Chondrocyte (in vitro differentiated cells): ENCODE measurements at regions not wholly inside any gene's neighbourhood (a gene's known extent, or its start where the extent isn't known, plus 50 kb on each side); places are given as distances from the start of the nearest gene placed in this dataset.

ENCODE experiments used
- DNase-seq: peaks from one replicate; pipeline ENCODE4 v3.0.0; 2021; ENCODE audit warnings: mixed read lengths, low spot score
- H3K27ac Mint-ChIP-seq: one replicate; pipeline ENCODE4 v1.8.0; 2021; ENCODE audit warnings: mild to moderate bottlenecking, moderate library complexity, mixed read lengths; ENCODE audit not compliant: unreplicated experiment
- H3K27me3 Mint-ChIP-seq: 2 replicates; pipeline ENCODE4 v1.8.0; 2021; ENCODE audit warnings: low read depth, mixed read lengths
- H3K36me3 Mint-ChIP-seq: 2 replicates; pipeline ENCODE4 v1.8.0; 2021; ENCODE audit warnings: low read depth, mixed read lengths
- H3K4me1 Mint-ChIP-seq: 2 replicates; pipeline ENCODE4 v1.8.0; 2021; ENCODE audit warnings: low read depth, mild to moderate bottlenecking, mixed read lengths
- H3K4me3 Mint-ChIP-seq: one replicate; pipeline ENCODE4 v1.8.0; 2021; ENCODE audit warnings: mild to moderate bottlenecking, moderate library complexity, mixed read lengths; ENCODE audit not compliant: unreplicated experiment
- H3K9me3 Mint-ChIP-seq: 2 replicates; pipeline ENCODE4 v1.8.0; 2021; ENCODE audit warnings: low read depth, mixed read lengths
- CTCF ChIP-seq: fragments of 200-600 bp; sonication (generic); IDR thresholded peaks from 2 replicates; pipeline ENCODE4 v1.5.0; 2021; ENCODE audit warnings: antibody characterized with exemption, mild to moderate bottlenecking, moderate library complexity

GRCh38 chr15:96390986-96391385 lies 60.5 kb downstream of the NR2F2 start:
- Mint-ChIP-seq H3K36me3 (no peaks in the 10 kb centered on the region), H3K27me3 (no peaks in the 10 kb centered on the region), H3K9me3 (no peaks in the 10 kb centered on the region), H3K4me1 (peaks cover 8% of the 10 kb centered on the region), H3K4me3 (no peak overlapping the region), H3K27ac (no peak overlapping the region)
- no peak for TF ChIP-seq CTCF
- no peak for DNase-seq

- TF ChIP-seq CTCF = no peak
- H3K27ac Mint-ChIP-seq = no peak overlapping the region
- no peaks in the 10 kb centered on the region for H3K27me3 Mint-ChIP-seq
- H3K9me3 Mint-ChIP-seq = no peaks in the 10 kb centered on the region
- no peak for DNase-seq
- no peaks in the 10 kb centered on the region for H3K36me3 Mint-ChIP-seq
- peaks cover 8% of the 10 kb centered on the region for H3K4me1 Mint-ChIP-seq
- no peak overlapping the region for H3K4me3 Mint-ChIP-seq
Measured at GRCh38 chr15:96392380-96393208, 62.1 kb downstream of the NR2F2 start.

GRCh38 chr15:96393209-96393513 lies 62.7 kb downstream of the NR2F2 start:
- H3K36me3 Mint-ChIP-seq = no peaks in the 10 kb centered on the region
- H3K4me1 Mint-ChIP-seq = peaks cover 8% of the 10 kb centered on the region
- H3K4me3 Mint-ChIP-seq = no peak overlapping the region
- no peaks in the 10 kb centered on the region for H3K9me3 Mint-ChIP-seq
- DNase-seq = no peak
- H3K27me3 Mint-ChIP-seq = no peaks in the 10 kb centered on the region
- no peak for TF ChIP-seq CTCF
- H3K27ac Mint-ChIP-seq = no peak overlapping the region

- H3K27ac Mint-ChIP-seq = no peak overlapping the region
- no peak for DNase-seq
- no peak for TF ChIP-seq CTCF
- H3K36me3 Mint-ChIP-seq = no peaks in the 10 kb centered on the region
- H3K9me3 Mint-ChIP-seq = no peaks in the 10 kb centered on the region
- no peak overlapping the region for H3K4me3 Mint-ChIP-seq
- H3K4me1 Mint-ChIP-seq = peaks cover 8% of the 10 kb centered on the region
- no peaks in the 10 kb centered on the region for H3K27me3 Mint-ChIP-seq
Measured at GRCh38 chr15:96395687-96396086, 65.2 kb downstream of the NR2F2 start.

DNA sequence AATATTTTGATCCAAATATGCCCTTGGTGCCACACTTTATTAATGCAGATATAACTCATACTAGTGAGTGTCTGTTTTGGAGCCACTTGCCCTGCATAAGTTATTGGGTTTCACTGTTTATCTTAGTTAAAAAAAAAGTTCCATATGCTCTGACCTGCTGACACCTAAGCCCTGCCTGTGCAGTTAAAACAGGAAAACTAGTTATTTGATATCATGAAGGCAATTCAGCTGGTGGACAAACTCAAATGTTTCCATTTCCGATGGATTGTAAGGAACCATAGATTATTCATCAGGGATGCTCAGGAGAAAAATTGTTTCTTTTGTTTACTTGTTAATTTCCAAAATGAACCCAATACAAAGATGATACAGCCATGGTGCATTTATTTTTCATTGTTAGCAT lies 68.3 kb downstream of the NR2F2 start:
- Mint-ChIP-seq H3K4me1 (no peaks in the 10 kb centered on the region), H3K27me3 (peaks cover 4% of the 10 kb centered on the region), H3K4me3 (no peak overlapping the region), H3K9me3 (no peaks in the 10 kb centered on the region), H3K27ac (no peak overlapping the region), H3K36me3 (peaks cover 2% of the 10 kb centered on the region)
- no peak for DNase-seq
- TF ChIP-seq CTCF = no peak
